ENCODE measurements at regions not wholly inside any gene's neighbourhood (a gene's known extent, or its start where the extent isn't known, plus 50 kb on each side); places are given as distances from the start of the nearest gene placed in this dataset.
A peak's percentile ranks its signal among the peaks of the same experiment; 100 is the strongest.

DNA sequence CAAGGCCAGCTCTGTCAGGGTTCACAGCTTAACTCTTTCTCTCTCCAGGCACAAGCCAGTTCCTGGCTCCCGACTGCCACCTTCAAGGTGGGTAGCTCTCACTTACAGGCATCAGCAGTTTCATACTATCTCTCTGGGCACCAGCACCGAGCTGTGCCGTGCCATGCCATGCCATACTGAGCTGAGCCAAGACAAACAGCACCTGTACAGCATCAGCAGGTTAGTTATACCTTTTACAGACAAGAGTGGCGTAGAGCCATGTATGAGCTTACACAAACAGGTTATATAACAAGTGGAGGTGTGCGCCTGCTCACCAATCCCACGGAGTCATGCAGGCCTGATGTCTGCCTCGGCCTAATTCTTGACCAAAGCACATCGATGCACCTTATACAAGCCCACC is 1098.7 kb downstream of the AACS start:
- no peak for DNase-seq

DNA sequence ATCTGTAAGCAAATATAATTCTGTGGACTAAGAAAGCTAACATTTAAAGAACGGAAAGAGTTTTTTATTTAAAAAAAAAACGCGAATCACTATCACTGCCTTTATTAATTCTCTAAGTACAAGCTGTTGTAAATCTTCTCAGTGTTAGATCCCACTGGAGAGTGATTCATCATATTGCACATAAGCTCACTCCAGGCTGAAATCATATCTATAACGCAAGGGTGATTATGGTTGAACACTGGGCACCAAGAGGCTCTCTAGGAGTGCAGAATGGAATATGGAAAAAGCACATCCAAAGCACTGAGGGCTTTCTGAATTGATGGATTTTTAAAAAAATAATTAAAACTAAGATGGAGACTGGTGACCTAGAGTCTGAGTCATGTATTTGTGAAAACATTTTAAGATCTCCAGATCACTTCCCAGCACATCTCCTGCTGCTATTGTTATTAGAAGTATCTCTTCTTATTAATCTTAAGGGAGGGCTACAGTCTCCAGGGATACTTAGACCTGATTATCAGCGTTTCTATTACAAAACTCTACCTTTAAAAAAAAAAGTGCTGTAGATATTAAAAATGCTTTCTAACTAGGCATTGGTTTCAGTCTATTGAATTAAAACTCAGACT is 1106.8 kb downstream of the AACS start:
- DNase-seq, result no peak

GRCh38 chr12:126182619-126183236 is 1117.5 kb downstream of the AACS start:
- no peak for DNase-seq

DNA sequence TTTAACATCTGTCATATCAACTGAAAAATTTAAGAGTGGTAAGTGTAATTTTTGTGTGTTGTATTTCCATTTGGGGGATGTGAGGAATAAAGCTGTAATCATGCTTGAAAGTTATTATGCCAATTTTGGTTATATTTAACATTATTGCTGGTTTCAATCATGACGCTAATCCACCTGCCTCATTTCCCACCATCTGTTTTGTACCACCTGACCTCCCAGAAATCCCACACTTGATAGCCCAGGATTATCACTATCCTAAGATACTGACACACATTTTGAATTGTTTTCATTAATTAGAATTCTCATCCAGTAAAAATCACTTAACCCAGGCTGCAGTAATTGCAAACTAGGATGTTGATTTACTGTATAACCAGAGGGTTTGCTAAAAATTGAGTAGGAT is 1119.8 kb downstream of the AACS start:
- no peak for DNase-seq

DNA sequence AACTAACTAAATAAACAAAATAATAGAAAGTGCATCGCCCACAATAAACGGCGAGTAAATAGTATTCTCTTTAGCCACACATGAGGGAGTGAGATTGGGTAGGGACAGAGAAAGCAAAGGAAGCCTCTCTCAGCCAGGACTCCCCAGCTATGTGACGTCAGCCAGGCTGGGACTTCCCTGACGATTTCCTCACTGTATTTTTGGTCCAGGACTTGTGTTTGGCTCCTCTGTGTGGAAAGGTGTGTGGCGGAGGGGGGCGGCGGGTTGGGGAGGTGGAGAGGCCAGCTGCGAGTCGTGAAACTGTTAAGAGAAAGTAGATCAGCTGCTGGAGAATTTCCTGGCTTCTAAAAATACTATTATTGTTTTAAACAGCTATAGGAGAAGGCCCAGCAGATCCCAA is 1124.6 kb downstream of the AACS start:
- no peak for DNase-seq

DNA sequence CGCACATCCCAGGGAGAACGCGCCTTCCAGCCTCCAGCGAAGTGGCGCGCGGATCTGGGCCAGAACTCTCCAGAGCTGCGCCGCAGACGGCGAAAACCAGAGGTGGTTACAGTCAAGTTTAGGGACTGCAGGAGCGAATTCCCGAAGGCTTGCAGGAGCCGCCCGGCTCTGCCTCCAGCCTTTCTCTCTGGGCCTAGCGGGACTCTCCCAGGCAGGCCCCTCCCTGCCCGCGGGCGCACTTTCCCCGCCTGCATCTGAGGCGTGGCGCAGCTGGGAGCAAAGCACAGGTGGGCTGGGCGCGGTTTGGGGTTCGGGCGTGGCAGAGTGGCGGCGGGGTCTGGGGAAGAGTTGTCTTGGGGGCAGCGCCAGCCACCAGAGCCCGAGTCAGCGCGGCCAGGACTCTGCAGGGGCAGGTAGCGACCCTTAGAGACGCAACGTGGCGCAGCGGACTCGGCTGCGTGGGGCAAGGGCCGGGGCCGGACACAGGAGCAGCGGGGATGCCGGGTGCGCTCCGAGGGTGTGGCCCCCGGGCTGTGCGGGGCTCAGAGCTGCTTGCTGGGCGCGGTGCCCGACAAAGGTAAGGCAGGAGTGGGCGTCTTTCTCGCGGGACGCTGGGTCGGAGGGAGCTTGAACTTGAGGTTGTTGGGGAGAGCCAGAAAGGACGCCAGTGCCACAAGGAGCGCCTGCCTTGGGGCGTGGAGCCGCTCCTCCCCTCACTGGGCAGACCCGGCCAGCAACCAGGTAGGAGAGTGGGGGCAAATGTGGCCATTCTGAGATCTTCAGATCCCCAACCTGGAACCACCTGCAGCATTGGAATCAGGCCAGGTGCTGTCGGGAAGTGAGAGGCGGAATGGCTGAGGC is 1126.0 kb downstream of the AACS start:
- DNase-seq, result peak in 4 of 51 donors; percentile 1 to 20 (median 11)

DNA sequence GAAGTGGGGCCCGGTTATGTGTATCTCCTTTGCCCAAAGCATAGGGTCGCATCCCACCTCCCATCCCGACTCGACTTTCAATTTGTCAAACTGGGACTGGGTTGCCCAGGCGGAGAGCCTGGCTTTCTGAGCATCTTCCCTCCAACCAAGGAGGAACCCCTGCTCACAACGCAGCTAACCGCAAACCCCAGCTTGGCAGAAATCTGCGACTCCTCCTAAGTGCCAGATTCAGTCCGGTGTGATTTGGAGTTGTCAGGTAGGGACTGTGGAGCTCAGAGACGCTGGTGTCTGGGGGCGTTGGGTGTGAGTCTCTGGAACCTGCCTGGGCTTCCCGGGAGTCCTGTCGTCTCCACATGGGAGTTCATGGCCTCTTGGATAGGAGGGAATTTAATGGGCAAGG is 1126.7 kb downstream of the AACS start:
- DNase-seq, result no peak

- no peak for DNase-seq
Measured at GRCh38 chr12:126193190-126193589, 1128.0 kb downstream of the AACS start.

DNA sequence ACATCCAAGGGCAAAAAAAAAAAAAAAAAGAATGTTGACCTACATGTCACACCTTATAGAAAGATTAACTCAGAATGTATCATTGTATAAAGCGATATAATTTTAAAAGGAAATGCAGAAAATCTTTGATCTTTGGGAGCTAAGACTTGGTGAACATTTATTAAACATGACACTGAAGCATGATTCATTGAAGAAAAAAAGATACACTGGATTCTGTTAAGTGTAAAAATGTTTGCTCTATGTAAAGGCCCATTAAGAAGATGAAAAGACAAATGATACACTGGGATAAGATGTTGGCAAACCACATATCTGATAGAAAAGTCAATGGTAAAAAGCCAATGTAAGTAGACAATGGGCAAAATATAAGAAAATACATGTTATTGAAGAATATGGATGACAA is 1131.0 kb downstream of the AACS start:
- DNase-seq, result no peak

- no peak for DNase-seq
Measured at GRCh38 chr12:126198516-126198915, 1133.3 kb downstream of the AACS start.

DNA sequence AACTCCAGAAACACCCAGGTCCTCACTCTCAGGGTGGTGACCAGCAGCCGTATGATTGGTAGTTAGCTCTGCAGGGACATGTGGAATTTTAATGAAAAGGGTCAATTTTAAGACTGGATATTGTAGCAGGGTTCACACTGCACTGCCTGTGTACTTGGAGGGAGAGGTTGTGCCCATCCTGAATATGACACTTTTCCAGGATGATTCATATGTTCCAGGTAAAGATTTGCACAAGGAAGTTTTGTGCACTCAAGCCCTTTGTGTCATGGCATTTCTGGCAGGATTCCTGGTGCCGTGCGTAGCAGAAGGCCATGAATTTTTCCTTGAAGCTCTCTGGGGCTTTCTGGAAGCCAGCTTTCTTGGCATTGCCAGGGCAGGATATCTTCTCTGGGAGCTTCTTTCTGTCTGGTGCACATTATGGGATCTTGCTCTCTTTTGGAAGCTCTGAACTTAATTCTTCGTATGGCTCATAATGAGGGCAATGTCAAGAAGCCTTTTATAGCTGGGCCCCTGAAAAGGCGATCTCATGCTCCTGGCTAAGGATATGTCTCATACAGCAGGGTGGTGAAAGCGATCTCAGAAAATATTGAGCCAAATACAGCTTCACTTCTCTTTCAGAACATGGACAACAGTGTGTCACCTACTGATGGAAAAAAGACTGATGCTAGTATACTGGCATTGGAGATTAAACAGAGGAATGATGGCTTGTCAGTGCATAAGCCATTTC is 1133.9 kb downstream of the AACS start:
- DNase-seq, result no peak

DNA sequence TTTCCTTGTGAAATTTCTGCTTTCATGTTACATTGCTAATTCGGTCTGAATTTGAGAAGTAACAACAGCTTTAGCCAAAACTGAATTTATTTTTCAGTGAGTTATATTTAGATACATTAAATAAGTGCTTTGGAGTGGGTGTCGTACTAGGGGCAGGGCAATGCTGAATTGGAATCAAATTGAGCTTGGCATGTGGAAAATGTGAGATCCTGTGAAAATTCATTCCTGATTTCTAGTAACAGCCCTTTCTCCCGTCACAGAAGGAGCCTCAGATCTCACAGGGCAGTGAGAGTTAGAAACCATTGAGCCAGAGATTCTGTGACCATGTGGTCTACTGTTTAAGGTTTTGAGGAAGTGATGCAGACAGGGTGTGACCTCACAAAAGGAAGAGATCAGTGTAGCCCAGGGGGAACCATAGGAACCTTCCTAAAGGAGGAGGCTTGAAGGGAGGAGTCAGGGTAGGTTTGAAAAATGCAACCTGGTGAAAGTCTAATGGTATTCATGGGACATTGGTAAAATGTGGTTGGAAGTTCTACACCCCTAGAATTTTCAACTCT is 1136.8 kb downstream of the AACS start:
- no peak for DNase-seq

DNA sequence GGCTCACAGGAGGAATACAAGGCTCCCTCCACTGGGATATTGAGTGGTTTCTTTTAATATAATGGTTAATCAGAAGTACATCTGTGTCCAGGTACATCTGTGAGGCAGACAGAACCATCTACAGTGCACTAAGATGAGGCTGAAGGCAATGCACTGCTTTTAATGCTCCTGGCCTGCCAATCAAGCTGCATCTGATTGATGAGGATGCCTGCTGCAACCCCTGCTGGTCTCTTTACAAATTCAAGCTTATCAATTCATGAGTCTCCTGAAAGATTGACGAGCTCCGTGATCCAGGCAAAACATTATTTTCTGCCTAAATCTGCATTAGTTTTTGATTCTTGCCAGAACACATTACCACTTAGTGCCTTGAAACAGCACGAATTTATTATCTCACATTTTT is 1139.1 kb downstream of the AACS start:
- DNase-seq, result no peak

GRCh38 chr12:126210026-126210425 is 1144.8 kb downstream of the AACS start:
- DNase-seq, result no peak

GRCh38 chr12:126210448-126210847 is 1145.2 kb downstream of the AACS start:
- no peak for DNase-seq

- DNase-seq, result no peak
Measured at GRCh38 chr12:126212824-126213223, 1147.6 kb downstream of the AACS start.

- no peak for DNase-seq
Measured at GRCh38 chr12:126218697-126219096, 1153.5 kb downstream of the AACS start.

DNA sequence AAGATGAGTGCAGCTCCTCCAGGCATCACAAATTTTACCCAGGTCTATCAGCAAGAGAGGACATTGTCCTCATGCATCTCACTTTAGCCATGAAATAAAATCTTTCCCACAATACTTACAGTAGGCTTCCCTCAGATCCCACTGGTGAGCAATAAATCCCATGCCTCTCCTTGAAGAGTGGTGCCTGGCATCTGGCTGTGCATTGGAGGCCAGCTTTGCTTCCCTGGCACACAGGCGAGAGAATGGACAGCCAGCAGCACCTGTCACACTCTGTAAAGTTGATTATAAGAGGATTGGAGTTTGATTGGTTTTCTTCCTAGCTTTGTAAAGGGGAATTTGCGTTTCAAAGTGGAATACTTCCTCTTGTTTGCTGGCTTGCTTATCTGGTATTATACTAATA is 1153.9 kb downstream of the AACS start:
- DNase-seq, result no peak

DNA sequence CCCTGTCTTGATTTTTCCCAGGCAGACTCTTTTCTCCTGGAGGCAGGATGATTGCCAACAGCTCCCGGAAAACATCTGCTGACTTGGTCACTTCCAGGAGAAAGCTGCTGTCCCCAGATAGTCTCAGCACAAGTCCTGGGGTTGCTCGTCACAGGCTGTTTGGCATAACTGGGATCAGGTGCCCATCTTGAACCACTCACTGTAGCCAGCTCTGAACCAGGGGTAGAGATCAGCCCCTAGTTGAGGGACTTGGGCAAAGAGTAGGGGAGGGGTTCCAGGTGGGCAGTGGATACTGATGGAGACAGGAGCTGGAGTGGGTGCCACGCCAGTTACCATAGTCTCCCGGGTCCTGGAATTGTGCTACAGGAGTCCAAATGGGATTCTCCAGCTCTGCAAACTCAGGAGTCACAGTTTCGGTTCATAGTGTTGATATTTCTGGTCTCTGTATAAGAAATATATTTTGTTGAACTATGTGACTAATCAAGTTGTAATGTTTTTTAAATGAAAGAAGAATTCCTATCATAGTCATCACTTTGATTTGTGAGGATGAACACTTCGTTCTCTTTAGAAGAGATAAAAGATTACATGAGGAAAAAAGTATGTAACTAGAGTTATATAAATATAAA is 1154.5 kb downstream of the AACS start:
- no peak for DNase-seq

DNA sequence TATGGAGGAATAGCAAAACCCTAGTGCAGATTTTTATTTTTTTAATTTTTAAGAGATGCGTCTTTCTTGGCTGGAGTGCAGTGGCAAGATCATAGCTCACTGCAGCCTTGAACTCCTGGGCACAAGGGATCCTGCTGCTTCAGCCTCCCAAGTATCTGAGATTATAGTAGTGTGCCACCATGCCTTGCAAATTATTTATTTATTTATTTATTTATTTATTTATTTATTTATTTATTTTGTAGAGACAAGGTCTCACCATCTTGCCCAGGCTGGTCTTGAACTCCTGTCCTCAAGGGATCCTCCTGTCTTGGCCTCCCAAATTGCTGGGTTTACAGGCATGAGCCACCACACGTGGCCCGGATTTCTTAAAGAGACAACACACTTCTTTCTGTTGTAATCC is 1158.8 kb downstream of the AACS start:
- no peak for DNase-seq

DNA sequence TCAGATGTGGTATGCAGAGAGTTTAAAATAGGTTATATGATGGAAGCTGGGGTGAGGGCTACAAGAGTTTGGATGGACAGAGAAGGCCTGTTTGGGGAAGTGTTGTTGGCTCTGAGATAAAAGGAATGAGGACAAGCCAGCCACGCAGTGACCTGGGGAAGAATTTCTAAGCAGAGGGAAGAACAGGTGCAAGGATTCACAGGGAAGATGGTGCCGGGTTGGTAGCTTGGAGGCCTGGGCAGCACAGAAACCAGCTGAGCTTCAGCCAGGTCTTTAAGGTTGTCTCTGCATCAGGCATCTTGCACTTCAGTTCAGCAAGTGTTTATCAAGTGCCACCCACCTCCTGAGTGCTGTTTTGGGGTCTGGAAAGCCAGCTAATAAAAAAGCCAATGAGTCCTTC is 1163.7 kb downstream of the AACS start:
- DNase-seq, result no peak

Measured in hypothalamus (tissue), 51 donors.